ENCODE measurements at regions not wholly inside any gene's neighbourhood (a gene's known extent, or its start where the extent isn't known, plus 50 kb on each side); places are given as distances from the start of the nearest gene placed in this dataset.
"Not testable (repeated sequence)": the region's sequence is repeated elsewhere in the genome, so short reads cannot be mapped to it uniquely, and the experiment has no call there.

DNA sequence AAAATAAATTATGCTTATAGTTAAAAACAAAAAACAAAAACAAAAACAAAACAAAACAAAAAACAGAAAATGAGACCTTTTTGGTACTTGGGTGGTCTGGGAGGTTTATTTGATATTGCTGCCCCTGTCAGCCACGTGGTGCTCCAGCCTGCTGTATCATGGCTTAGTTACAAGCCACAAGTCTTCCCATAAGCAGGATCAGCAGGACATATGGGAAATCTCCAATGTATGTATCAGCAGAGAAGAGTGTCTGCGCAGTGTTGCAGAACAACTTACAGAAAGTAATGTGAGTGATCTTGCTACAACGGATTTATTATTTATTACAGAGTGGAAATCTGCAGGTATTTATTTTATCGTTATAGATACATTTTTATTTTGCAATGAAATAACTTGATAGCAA is 423.0 kb upstream of the TMPRSS15 start:
- H3K27me3 Mint-ChIP-seq (ENCODE audit: low read depth), result no peaks in the 10 kb centered on the region
- H3K9me3 Mint-ChIP-seq, result peaks cover 9% of the 10 kb centered on the region
- peaks cover 4% of the 10 kb centered on the region for H3K4me1 Mint-ChIP-seq
- DNase-seq (ENCODE audit: low spot score in 2 of 2, unreplicated experiment in 2 of 2), result no peak
- no peak overlapping the region for H3K27ac Mint-ChIP-seq
- no peak overlapping the region for H3K4me3 Mint-ChIP-seq
- TF ChIP-seq, protein P1, sequence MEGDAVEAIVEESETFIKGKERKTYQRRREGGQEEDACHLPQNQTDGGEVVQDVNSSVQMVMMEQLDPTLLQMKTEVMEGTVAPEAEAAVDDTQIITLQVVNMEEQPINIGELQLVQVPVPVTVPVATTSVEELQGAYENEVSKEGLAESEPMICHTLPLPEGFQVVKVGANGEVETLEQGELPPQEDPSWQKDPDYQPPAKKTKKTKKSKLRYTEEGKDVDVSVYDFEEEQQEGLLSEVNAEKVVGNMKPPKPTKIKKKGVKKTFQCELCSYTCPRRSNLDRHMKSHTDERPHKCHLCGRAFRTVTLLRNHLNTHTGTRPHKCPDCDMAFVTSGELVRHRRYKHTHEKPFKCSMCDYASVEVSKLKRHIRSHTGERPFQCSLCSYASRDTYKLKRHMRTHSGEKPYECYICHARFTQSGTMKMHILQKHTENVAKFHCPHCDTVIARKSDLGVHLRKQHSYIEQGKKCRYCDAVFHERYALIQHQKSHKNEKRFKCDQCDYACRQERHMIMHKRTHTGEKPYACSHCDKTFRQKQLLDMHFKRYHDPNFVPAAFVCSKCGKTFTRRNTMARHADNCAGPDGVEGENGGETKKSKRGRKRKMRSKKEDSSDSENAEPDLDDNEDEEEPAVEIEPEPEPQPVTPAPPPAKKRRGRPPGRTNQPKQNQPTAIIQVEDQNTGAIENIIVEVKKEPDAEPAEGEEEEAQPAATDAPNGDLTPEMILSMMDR (IDR thresholded peaks at IDR 0.05; ENCODE audit: unreplicated experiment), result no peak
- peaks cover 2% of the 10 kb centered on the region for H3K36me3 Mint-ChIP-seq

DNA sequence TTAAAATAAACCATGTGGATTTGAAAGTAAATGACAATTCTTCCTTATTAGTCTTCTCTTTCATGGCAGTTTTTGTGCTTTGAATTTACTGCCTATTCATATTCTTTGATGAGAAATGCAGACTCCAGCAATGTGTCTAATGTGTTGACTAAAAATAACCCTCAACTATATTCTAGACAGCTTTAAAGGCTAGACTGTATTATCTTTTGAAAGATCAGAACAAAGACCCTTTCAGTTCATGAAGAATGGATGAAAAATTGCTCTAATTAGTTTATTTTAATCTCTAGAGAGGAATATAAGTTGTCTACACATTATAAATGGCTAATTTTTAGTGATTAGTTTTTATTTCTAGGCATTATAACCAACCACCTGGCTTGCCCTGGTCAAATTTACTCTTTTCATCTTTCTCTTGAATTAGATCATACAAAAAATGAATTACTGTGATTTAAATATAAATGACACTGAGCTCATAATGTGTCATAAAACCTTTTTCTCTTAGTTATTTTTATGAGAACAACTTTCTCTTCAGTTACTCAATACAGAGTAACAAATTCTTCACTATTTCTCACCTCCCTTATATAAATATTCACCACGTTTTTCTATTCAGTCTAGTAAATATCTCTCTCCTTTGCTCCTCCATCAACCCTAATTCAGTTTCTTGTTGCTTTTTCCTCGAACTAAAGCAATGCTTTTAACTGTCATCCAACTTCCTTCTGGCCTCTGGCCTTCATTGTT is 428.5 kb upstream of the TMPRSS15 start:
- DNase-seq (ENCODE audit: low spot score in 2 of 2, unreplicated experiment in 2 of 2), result no peak
- Mint-ChIP-seq H3K9me3 (peaks cover 25% of the 10 kb centered on the region), H3K36me3 (peaks cover 3% of the 10 kb centered on the region), H3K4me3 (no peak overlapping the region), H3K27ac (peak overlapping the region; percentile 57), H3K27me3 (ENCODE audit: low read depth) (no peaks in the 10 kb centered on the region), H3K4me1 (peaks cover 18% of the 10 kb centered on the region)
- TF ChIP-seq, protein P1 (IDR thresholded peaks at IDR 0.05; ENCODE audit: unreplicated experiment), result no peak

DNA sequence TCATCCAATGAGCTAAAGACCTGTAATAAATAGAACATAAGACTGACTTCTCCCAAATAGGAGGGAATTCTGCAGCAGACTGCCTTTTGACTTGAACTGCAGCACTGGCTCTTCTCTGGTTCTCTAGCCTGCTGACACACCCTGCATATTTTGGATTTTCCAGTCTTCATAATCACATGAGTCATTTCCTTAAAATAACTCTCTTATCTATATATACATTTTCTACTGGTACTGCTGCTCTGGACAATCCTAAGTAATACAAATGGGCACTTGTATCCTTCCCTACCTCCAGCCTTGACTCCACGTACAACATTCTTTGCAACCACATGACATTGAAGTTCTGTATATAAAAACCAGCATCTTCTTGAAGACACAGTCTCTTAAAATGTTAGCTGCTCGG is 429.4 kb upstream of the TMPRSS15 start:
- Mint-ChIP-seq H3K27me3 (ENCODE audit: low read depth) (no peaks in the 10 kb centered on the region), H3K9me3 (peaks cover 33% of the 10 kb centered on the region), H3K4me3 (no peak overlapping the region), H3K27ac (peak overlapping the region; percentile 57), H3K4me1 (peaks cover 18% of the 10 kb centered on the region), H3K36me3 (peaks cover 4% of the 10 kb centered on the region)
- DNase-seq (ENCODE audit: low spot score in 2 of 2, unreplicated experiment in 2 of 2), result no peak
- TF ChIP-seq, protein P1 (IDR thresholded peaks at IDR 0.05; ENCODE audit: unreplicated experiment), result no peak

DNA sequence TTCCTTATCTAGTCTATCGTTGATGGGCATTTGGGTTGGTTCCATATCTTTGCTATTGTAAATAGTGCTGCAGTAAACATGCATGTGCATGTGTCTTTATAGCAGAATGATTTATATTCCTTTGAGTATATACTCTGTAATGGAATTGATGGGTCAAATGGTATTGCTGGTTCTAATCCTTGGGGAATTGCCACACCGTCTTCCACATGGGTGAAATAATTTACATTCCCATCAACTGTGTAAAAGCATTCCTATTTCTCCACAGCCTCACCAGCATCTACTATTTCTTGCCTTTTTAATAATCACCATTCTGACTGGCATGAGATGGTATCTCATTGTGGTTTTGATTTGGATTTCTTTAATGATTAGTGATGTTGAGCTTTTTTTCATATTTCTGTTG is 430.5 kb upstream of the TMPRSS15 start:
- H3K27ac Mint-ChIP-seq; H3K4me3 Mint-ChIP-seq; DNase-seq (ENCODE audit: low spot score in 2 of 2, unreplicated experiment in 2 of 2); H3K27me3 Mint-ChIP-seq (ENCODE audit: low read depth); H3K36me3 Mint-ChIP-seq: not testable (repeated sequence)
- peaks cover 18% of the 10 kb centered on the region for H3K4me1 Mint-ChIP-seq
- peaks cover 45% of the 10 kb centered on the region for H3K9me3 Mint-ChIP-seq

DNA sequence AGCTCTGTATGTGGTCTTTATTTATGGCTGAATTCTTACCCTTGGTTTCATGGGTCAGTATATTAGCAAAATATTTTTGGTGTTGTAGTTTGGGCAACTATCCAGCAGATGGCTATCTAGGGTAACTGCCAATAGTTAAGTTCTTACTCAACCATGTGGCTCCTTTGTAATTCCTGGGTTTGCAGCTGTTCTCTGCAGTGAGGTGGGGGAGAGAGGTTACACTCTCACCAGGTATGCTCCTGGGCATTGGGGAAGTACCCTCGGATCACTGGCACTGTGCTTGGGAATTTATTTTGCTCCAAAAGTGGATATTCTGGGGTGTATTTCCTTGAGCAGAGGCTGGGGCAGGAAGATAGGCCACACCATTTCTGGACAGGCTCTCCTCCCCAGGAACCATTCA is 436.7 kb upstream of the TMPRSS15 start:
- H3K27ac Mint-ChIP-seq, result no peak overlapping the region
- peaks cover 7% of the 10 kb centered on the region for H3K36me3 Mint-ChIP-seq
- H3K4me1 Mint-ChIP-seq, result no peaks in the 10 kb centered on the region
- no peaks in the 10 kb centered on the region for H3K27me3 Mint-ChIP-seq (ENCODE audit: low read depth)
- no peak for DNase-seq (ENCODE audit: low spot score in 2 of 2, unreplicated experiment in 2 of 2)
- TF ChIP-seq, protein P1 (IDR thresholded peaks at IDR 0.05; ENCODE audit: unreplicated experiment), result peak; percentile 17
- peaks cover 58% of the 10 kb centered on the region for H3K9me3 Mint-ChIP-seq
- no peak overlapping the region for H3K4me3 Mint-ChIP-seq

DNA sequence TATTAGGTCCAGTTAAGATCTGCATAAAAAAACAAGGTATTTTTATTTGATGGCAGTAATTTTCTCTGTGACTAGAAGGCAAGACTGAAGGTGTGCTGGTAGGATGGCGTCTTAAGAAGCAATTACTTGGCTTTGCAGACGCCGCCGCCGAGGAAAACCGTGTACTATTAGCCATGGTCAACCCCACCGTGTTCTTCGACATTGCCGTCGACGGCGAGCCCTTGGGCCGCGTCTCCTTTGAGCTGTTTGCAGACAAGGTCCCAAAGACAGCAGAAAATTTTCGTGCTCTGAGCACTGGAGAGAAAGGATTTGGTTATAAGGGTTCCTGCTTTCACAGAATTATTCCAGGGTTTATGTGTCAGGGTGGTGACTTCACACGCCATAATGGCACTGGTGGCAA is 454.0 kb upstream of the TMPRSS15 start:
- not testable (repeated sequence) for H3K4me3 Mint-ChIP-seq; H3K36me3 Mint-ChIP-seq; DNase-seq (ENCODE audit: low spot score in 2 of 2, unreplicated experiment in 2 of 2); H3K4me1 Mint-ChIP-seq; H3K27me3 Mint-ChIP-seq (ENCODE audit: low read depth); H3K27ac Mint-ChIP-seq
- peaks cover 28% of the 10 kb centered on the region for H3K9me3 Mint-ChIP-seq

DNA sequence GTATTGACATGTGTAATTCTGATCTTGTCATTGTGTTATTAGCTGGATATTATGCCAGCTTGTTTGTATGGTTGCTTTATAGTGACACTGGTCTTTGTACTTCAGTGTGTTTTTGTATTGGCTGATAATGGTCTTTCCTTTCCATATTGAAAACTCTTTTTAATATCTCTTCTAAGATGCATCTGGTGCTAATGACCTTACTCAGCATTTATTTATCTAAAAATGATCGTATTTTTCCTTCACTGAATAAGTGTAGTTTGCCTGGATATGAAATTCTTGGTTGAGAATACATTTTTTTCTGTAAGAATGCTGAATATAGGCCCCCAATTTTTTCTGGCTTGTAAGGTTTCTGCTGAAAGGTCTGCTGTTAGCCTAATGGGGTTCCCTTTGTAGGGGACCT is 465.5 kb upstream of the TMPRSS15 start:
- no peak for DNase-seq (ENCODE audit: low spot score in 2 of 2, unreplicated experiment in 2 of 2)
- H3K4me3 Mint-ChIP-seq, result no peak overlapping the region
- H3K27ac Mint-ChIP-seq, result no peak overlapping the region
- TF ChIP-seq, protein P1 (IDR thresholded peaks at IDR 0.05; ENCODE audit: unreplicated experiment), result no peak
- no peaks in the 10 kb centered on the region for H3K4me1 Mint-ChIP-seq
- peaks cover 29% of the 10 kb centered on the region for H3K9me3 Mint-ChIP-seq
- no peaks in the 10 kb centered on the region for H3K36me3 Mint-ChIP-seq
- no peaks in the 10 kb centered on the region for H3K27me3 Mint-ChIP-seq (ENCODE audit: low read depth)

All from mesothelial cell of epicardium (in vitro differentiated cells).